Stromal cell of bone marrow (primary cell): ENCODE measurements at regions not wholly inside any gene's neighbourhood (a gene's known extent, or its start where the extent isn't known, plus 50 kb on each side); places are given as distances from the start of the nearest gene placed in this dataset.
"Not testable (repeated sequence)": the region's sequence is repeated elsewhere in the genome, so short reads cannot be mapped to it uniquely, and the experiment has no call there.

Experiments used
- DNase-seq: peaks from one replicate; pipeline ENCODE4 v3.0.0-alpha.2; 2012; ENCODE audit warnings: low read depth

DNA sequence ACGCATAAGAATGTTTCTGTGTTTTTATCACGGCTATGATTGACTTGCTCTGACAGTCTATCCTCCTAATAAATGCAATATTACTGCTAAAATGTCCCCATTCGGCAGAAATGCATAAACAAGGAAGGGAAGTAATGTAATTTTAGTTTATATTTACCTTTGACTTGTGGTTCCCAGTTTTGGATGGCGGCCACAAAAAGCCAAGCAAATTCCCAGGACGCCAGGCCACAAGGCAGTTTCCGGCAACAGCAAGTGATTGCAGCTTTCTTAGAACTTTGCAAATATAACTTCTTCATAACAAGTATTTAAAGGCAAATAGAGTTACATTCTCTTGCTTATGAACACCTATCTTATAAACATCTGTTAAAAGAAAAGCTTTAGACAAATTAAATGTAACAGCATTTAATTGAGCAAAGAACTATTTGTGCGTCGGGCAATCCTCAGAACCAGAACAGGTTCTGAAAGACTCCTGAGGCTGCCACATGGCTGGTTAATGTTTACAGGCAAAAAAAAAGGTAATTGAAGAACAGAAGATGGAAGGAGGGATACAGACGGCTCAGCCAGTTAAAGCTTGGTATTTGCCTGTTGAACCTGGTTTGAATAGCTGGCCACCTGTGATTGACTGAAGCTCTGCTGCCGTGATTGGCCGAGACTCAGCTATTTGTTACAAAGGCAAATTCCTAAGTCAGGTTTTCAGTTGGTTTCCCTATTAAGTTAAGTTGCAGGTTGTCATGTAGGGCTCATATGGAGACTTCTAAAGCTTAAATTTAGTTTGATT lies 80.8 kb downstream of the C21orf91 start:
- no peak for DNase-seq

DNA sequence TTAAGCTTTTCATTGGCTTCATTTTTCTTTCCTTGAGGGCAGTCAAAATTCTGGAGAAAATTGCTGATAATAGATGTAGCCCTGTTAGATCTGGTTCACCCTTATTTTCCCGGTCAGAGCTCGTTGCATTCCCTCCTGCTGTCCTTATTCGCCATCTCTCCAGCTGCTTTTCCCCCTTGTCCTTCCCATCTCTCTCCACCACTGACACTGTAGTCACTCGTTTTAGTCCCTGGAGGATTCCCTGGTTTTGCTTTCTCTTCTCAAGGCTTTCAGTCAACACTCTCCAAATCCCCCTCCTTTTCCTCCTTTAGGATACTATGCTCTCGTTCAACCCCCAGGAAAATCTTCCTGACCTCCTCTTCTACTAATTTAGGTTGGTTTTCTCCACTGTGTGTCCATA lies 83.1 kb downstream of the C21orf91 start:
- DNase-seq, result no peak

DNA sequence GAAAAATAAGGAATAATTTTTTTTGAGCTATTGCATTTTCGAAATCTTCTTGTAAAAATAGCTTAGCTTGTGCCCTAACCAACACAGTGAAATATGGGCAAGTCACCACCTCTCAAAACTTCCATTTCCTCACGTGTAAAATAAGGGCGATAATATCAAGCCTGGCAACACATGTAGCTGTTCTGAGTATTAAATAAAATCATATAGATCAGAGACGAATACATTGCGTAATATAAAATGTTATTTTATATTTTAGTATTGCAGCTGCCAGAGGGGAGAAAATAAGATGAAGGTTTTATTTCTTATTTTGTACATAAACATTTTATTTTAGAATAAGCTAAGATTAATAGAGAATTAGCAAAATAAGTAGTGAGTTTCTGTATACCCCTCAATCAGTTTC lies 85.9 kb downstream of the C21orf91 start:
- DNase-seq, result no peak

DNA sequence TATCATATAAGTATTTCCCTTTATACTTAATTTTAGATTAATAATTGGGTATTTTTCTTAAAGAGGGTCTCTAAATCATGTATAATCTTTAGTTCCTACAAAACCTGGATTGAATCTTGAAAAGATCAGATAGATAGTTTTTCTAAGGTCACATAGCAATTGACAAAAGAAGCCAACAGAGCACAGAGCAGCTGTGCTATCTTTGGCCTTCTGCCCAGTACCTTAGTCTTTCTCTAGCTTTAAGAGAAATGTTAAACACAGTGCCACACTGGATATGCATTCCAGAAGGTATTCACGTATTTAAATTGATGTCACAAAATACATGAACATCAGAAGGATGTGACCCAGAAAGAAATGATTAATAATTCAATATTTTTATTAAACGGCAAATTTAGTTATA lies 86.8 kb downstream of the C21orf91 start:
- no peak for DNase-seq

DNA sequence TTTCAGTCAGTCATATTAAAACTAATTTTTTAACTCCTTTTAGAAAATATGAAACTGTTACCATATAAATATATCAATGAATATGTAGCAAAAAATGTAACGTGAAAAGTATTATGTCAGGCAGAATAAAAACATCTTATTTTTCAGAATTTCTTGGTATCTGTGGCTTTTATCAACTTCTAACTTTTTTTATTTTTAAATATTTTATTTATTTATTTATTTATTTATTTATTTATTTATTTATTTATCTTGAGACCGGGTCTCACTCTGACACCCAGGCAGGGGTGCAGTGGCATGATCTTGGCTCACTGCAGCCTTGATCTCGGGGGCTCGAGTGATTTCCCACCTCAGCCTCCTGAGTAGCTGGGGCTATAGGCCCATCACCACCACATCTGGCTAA lies 87.6 kb downstream of the C21orf91 start:
- DNase-seq, result no peak

DNA sequence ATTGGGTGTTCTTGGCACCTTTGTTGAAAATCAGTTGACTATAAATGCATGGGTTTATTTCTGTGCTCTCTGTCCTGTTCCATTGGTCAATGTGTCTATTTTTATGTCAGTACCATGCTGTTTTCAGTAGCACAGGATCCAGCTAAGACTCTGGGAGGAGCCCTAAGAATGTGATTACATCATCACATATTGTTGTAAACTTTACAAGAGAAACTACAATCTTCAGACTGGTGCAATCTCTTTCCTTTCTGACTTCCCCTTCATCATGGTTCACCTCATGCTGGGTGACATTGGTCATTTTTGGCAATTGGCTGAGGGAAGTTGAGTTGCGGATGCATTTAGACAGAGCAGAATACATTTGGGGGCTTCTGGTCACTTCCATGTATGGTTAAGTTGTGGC lies 88.4 kb downstream of the C21orf91 start:
- no peak for DNase-seq

DNA sequence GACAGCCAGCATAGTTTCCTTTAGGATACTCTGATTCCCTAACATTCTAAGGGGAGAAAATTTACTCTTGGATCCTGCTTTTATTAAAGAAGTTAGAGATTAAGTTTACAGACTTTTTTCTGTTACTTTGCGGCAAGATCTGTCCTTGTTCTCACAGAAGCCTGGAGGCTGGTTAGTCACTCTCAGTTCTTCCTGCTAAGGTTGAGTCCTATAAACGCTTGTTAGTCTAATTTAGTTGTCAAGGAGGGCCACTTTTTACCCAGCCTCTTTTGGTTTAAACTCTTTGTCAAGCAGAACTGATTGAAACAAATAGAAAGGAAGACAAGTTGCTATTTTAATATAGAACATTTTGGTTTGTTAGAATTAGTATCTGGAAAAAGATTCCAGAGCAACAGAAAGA lies 89.7 kb downstream of the C21orf91 start:
- no peak for DNase-seq

DNA sequence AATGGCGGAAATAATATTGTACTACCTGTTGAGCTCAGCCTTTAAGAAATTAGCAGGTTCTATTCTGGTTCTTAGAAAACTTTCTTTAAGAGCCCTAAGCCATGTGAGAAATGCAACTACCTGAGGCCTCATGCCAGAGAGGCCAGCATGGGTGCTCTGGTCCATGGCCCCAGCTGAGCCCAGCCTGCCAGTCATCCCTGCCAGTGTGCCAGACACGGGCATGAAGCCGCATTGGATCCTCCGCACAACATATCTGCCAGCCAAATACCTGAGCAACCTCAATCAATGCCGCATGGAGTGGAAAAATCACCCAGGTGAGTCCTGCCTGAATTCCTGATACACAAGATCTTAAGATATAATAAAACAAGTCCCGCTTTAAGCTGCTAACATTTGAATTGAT lies 91.8 kb downstream of the C21orf91 start:
- DNase-seq, result no peak

DNA sequence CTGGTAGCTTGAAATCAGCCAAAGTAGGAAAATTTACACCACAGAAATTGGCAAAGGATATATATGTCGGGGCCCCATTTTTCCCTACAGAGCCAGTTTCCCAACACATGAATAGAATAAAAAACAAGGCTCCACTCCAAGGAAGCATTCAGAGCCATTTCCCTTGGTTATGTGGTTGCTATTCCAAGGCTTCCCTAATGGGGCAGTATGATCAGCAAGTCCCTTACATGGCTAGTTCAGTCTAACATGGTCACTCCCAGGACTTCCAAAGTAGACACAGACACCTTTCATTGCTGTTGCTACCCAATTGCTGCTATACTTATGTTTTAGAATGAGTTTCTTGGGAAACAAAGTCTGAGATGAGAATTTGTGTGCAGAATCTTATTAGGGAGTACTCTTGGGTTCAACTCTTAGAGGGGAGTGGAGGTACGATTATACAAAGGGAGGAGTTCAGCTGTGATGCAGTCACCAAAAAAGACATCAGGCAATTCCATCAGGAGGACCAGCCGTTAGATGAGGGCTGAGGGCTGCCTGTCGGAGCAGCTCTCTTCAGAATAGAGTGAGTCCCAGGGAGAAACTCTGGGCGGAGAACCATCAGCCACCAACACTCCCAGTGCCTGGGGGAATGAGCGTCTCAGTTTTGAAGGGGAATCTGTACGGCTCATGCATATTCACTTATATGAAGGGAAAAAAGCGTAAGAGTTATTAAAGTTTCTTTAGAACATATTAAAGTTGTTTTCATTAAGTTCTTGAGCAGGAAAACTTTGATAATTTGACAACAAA lies 92.9 kb downstream of the C21orf91 start:
- DNase-seq, result no peak

DNA sequence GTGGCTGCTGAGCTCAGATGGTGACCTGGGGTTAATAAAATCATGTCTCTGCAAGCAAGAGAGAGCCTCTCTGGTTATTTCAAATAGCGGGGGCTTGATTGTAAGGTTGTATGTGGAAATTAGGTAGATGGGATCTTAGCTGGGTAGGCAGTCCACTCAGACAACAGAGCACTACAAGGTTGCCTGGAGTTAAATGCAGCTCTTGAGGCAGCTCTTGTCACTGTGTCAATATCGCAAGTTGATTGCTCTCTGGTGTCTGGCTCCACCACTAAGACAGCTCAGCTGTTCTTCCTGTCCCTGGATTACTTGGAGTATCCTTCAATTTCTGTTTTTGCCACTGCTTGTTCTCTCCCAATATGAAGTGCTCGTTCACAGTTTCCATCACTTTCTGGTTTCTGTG lies 93.8 kb downstream of the C21orf91 start:
- DNase-seq, result no peak

DNA sequence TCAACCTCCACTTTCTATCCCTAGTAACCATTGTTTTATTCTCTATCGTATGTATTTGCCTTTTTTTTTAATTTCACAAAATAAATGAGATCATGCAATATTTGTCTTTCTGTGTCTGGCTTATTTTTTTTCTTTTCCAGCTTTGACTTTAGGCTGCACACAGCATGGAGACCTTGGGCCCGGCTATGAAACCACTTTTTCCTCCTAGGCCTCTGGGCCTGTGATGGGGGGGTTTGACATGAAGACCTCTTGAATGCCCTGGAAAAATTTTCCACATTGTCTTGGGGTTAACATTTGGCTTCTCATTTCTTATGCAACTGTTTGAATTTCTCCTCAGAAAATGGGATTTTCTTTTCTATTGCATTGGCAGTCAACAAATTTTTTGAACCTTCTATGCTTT lies 100.2 kb upstream of the BTG3 start:
- no peak for DNase-seq

DNA sequence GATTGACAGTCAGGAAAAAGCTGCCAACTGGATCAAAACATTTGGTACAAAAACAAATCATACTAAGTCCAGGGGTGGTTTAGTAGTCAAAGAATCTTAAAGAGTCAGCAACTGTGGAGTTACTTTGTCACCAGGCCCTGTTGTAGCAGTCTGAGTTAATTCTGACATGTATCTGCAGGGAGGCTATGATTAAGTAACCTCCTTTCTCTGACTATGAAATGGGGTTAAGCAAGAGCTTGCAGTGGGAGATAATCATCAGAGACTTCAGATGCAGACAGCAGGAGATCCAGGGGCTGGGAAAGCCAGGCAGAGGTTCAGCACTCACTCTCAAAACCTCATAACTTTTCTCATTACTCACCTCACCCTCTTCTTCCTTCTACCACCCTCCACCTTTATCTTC lies 99.2 kb upstream of the BTG3 start:
- no peak for DNase-seq

DNA sequence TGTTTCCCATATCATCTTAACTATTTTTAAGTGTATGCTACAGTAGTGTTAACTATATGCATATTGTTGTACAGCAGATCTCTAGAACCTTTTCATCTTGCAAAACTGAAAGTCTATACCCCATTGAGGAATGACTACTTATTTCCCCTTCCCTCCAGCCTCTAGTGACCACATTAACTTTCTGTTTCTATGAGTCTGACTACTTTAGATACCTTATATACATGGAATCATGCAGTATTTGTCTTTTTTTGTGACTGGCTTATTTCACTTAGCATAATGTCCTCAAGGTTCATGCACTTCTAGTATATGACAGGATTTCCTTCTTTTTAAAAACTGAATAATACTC lies 96.5 kb upstream of the BTG3 start:
- no peak for DNase-seq

DNA sequence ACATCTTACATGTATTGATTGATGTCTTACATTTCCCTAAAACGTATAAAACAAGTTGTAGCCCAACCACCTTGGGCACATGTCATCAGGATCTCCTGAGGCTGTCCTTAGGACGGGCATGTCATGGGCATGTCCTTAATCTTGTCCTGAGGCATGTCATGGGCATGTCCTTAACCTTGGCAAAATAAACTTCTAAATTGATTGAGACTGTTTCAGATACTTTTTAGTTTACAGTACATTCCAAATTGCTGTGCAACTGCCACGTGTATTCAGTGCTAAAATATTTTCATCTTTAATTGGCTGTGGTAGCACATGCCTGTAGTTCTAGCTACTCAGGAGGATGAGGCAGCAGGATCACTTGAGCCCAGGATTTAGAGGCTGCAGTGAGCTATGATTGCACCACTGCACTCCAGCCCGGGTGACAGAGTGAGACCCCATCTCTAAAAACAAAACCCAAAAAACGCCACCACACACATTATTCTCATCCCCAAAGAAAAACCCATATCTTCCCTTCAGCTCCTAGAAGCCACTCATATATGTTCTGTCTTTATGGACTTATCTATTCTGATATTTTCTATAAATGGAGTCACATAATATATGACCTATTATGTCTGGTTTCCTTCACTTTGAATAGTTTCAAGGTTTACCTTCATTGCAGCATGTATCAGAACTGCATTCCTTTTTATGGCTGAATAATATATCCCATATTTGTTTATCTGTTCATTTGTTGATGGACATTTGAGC lies 96.0 kb upstream of the BTG3 start:
- DNase-seq, result no peak

DNA sequence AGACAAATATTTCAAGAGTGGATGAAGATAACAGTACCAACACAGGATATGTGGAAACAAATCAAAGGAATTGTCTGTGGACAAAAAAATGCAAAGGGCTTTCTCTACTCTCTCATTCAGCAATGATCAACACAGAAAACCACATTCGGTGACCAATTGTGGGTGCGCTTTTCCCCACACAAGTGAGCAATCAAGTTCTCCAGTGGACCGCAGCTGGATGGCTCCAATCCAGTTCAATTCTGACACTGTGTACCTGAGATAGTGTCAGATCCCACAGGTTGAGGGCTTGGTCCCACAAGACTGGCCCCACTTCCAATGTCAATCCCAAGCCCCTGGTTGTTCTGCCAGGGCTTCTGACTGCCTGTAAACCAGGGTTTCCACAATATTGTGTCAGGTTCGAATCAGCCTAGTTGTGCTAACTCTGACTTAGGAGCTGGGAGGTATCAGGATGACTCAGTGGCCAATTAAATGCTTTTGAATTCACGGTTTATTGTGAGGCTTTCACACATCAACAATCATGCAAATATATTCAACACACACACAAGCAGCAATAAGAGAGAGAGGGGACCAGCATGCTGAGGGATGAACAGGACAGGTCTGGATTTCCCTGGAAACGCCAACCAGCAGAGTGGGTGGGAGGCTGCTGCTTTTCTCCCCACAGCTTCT lies 87.0 kb upstream of the BTG3 start:
- no peak for DNase-seq

DNA sequence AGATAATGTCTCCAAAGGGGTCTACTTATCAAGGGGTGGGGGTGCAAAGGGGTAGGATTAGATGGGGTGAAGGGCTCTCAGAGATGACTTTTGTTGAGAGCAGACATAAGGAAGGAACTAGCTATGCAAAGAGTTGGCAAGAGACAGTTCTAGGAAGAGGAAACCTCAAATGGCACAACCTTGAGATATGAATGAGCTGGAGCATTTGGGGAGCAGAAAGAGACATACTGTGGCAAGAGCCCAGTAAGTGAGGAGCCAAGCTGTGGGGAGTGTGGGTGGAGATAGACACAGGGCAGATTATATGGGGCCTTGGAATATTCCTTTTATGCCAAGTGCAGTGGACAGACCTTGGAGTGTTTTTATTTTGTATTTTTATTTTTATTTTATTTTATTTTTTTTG lies 84.8 kb upstream of the BTG3 start:
- DNase-seq, result no peak

DNA sequence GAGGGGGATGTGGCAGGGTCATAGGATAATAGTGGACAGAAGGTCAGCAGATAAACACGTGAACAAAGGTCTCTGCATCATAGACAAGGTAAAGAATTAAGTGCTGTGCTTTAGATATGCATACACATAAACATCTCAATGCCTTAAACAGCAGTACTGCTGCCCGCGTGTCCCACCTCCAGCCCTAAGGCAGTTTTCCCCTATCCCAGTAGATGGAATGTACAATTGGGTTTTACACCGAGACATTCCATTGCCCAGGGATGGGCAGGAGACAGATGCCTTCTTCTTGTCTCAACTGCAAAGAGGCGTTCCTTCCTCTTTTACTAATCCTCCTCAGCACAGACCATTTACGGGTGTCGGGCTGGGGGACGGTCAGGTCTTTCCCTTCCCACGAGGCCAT lies 81.7 kb upstream of the BTG3 start:
- not testable (repeated sequence) for DNase-seq

DNA sequence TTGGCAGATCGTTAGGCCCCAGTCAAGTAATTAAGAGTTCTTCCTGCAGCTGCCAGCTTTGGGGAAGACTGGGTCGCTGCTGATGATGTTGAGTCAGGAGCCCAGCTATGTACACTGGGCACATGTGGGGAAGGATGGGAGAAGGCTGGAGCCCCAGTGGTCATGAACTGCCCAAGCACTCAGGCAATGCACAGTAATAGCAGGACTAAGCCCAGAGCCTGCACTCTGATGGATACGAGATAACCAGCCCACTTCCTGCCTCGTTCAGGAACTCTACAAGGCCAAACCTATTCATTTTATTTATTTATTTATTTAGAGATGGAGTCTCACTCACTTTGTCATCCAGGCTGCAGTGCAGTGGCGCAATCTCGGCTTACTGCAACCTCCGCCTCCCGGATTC lies 81.1 kb upstream of the BTG3 start:
- DNase-seq, result no peak

DNA sequence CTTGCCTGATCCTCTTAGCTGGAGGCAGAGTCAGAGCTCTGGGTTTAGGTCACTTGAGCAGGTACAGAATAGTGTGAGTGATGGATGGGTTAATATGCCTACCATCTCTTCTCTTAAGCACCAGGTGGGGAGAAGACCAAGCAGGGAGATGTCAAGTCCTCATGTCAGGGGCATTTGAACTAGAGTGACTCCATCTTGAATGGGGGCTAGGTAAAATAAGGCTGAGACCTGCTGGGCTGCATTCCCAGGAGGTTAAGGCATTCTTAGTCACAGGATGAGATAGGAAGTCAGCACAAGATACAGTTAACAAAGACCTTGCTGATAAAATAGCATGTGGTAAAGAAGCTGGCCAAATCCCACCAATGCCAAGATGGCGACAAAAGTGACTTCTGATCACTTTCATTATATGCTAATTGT lies 77.4 kb upstream of the BTG3 start:
- no peak for DNase-seq

DNA sequence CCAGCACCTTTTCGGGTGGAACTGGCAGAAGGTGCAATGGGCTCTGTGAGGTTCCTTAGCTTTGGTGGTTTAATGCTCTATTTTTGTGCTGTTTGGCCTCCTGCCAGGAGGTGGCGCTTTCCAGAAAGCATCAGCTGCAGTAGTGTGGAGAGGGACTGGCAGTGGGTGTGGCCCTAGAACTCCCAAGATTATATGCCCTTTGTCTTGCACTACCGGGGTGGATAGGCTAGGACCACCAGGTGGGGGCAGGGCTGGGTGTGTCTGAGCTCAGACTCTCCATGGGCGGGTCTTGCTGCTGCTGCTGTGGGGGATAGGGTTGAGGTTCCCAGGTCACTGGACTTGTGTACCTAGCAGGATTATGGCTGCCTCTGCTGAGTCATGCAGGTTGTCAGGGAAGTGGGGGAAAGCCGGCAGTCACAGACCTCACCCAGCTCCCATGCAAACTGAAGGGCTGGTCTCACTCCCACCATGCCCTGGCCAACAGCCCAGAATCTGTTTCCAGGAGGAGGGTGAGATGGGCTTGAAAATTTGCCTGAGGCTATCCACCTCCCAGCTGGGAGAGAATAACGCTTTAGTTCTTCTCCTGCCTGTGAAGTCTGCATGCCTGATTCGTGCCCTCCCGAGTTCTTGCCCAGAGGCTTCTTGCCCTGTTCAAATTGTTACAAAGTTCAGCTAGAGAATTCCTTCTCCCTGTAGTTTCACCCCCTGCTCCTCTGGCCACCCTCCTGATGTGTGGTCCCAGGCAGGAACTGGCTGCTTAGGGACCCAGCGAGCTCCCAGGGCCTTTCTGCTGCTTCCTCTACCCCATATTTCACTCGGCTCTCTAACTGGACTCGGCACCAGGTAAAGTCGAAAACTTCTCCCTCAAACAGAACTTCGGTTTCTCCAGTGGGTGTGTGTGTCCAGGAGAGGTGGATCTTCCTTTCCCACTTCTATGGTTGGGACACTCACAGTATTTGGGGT lies 76.5 kb upstream of the BTG3 start:
- DNase-seq, result no peak

DNA sequence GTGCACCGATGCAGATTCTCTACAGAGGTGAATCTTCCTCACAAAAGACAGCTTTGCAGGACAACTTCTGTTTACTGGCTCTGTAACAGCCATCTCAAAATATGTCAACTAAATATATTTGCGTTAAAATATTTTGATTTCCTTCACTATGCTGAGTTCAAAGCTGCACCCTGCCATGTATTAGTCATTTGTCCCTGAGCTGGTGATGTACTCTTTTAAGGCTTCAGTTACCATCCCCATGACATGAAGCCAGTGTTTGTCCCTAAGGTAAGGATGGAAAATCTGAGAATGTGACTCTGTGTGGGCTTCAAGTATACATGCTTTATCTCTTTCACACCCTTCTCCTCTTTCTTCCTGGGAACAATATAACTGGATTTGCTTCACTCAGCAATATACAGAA lies 70.2 kb upstream of the BTG3 start:
- no peak for DNase-seq
